HG02642 (cell line): ENCODE measurements at regions not wholly inside any gene's neighbourhood (a gene's known extent, or its start where the extent isn't known, plus 50 kb on each side); places are given as distances from the start of the nearest gene placed in this dataset.

Experiments used
- ATAC-seq: cut with Tn5 transposase; IDR thresholded peaks from one replicate; pipeline ENCODE4 v1.9.1; 2021; ENCODE audit warnings: mild to moderate bottlenecking; ENCODE audit not compliant: unreplicated experiment, poor library complexity

DNA sequence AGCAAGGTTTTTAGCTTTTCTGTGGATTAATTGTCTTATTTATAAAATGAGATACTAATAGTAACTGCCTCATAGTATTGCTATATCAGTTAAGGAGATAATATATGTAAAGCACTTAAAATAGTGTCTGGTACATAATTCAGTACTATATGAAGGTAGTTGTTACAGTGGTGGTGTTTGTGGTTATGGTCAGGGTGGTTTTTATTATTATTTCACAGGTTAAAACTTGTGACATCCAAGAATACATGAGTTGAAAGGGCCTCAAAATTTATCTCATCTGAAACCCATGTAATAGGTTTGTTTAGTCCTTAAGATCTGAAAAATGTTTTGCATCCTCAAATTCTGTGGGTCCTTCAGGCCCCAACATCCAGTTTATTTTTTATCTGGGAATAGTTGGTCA is 369.5 kb upstream of the LRATD1 start:
- ATAC-seq: no peak

DNA sequence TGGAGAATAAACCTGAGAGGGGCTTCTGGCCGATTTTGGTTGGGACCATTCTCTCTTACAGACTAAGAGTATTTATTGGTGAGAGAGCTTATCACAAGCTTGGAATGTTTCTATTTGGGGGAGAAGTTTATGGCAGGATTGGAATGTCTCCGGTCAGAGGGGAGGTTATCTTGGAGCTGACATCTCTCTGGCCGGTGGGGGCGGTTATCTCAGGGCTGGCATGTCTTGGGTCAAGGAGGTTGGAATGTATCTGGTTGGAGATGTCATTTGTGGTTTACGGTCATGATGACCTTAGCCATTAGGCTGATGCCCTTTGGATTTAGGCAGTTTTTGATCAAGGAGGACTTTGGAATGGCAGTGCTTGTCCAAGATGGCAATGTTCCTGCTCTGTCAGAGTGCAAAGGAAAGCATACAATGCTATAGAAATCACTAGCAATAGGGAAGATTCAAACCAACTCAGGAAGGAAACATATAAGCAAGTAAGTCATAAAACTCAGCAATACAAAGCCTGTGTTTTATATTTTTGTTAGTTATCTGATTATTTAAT is 362.4 kb upstream of the LRATD1 start:
- no peak for ATAC-seq

- ATAC-seq: no peak
Observed at GRCh38 chr2:14272396-14273075, 360.0 kb upstream of the LRATD1 start.

- no peak for ATAC-seq
Observed at GRCh38 chr2:14273650-14274049, 358.9 kb upstream of the LRATD1 start.

GRCh38 chr2:14284244-14284643 is 348.3 kb upstream of the LRATD1 start:
- no peak for ATAC-seq

DNA sequence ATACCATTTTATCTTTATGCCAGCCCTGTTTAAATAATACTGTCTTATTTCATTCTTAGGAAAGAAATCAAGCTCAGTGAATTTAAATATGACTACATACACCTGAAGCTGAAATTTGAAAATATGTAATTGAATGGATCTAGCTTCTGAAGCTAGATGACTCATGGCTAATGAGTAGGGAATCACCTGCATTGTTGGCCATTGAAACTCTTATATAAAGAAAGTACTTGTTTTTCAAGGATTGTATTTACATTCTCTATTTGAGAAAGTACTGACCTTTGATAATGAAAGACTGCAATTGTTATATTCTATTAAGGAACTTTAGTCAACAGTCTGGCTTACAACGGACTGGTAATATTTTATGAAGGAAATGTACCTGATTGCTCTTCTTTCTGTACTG is 346.7 kb upstream of the LRATD1 start:
- ATAC-seq: no peak

DNA sequence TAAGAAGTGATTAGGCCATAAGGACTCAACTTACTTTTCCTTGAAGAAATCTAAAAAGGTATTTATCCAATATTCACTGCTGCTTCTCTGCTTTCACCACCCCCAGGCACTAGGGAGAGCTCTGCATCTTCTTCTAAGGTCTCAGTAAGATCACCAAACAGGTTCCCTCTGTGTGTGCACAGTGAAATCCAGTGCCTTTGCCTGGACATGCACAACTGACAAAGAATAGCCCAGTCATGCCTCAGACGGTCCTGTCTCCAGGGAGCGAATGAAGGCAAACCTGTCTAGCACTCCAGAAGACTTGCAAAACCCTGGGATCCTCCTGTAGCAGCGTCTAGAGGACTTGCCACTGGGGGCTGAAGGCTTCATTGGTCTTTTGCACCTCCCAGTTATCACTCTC is 344.5 kb upstream of the LRATD1 start:
- ATAC-seq: no peak

DNA sequence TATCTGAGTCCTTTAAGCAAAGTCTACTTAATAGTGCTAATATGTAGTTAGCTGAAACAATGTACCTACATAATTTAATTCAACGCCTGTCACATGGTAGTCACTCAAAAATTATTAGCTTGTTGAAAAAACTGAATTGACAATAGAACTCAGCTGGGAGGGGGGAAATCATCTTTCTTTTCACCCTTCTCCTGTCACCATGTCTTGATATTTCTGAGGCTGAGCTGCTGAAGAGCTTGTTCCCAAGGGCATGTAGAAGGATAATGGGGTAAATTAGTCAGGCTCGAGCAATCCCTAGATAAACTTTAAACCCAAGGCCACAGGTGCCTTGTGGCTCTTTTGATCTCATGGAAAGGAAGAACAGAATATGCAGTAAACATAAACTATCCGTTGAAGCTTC is 339.6 kb upstream of the LRATD1 start:
- no peak for ATAC-seq

DNA sequence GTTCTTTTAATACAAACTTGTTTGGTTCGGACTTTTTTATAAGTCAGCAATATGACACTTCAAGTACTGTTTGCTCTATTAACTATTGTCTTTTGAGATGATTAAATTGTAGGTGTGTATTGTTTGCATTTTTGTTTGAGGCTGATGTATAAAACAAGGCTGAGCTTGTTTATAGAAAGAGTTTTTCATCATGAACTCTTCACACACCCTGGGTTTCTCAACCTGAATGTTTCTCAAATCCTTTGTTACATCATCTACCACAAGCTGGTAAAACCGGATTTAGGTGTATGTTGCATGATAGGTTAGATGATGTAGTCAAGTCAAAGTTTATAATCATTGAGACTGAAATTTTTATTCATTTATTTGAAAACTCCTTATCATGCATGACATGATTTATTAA is 335.2 kb upstream of the LRATD1 start:
- no peak for ATAC-seq

DNA sequence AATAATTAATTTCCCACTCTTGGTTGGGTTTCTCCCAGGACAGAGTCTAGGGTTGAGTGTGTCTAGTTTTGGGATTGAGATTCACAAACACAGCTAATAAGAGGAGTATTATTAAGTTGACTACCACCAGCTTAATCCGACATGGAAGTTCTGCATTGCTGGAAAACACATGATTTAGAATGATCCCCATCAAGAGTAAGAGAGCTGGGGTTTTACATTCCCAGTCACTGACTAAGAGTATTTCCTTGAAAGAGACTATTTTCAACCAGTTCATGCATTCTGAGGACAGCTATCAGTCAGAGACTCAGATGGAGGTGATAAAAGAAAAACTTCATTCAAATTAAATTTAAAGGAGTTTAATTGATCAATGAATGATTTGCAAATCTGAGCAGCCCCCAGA is 334.6 kb upstream of the LRATD1 start:
- no peak for ATAC-seq

GRCh38 chr2:14301331-14301730 is 331.2 kb upstream of the LRATD1 start:
- ATAC-seq: no peak

DNA sequence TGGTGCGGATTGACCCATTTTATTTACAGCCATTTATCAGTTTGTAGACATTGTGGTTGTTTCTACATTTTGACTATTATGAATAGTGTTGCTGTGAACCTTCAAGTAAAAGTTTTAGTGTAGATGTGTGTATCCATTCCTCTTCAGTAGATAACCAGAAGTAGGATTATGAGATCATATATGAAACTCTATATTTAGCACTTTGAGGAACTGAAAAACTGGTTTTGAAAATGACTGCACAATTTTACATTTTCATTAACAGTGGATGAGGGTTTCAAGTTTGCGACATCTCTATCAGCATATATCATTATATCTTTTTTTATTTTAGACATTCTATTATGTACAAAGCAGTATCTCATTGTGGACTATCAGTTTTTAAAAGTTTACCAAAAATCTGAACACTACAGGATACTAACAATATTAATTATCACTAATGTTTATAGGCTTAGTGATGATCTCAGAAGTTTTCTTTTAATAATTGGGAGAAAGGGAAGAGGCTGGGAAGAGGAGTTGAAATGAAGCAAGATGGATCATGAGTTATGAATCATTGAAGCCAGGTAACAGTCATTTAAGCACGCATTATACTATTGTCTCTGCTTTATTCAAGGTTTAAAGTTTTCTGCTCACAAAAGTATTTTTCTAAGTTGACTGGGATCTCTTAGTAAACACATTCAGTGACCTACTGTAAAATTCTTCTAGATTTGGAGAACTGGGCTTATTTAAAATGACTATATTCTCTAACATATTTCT is 329.0 kb upstream of the LRATD1 start:
- ATAC-seq: peak; percentile 77

DNA sequence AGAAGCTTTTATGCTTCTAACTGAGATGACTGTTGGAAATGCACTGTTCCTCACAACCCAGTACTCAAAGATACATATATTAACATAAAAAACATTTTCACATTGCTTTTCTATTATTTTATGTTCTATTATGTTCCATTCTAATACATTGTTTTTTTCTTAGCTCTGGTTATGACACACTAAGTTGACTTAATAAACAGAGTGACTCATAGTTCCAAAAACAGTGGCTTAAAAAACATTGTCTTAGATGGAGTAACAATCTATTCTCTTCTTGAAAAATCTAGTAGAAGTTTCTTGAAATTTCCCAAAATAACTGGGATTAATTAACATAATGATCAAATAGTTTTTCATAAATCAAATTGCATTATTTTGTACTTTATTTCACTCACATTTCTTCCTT is 328.2 kb upstream of the LRATD1 start:
- ATAC-seq: no peak

GRCh38 chr2:14306268-14306861 is 326.2 kb upstream of the LRATD1 start:
- ATAC-seq: peak; percentile 71

DNA sequence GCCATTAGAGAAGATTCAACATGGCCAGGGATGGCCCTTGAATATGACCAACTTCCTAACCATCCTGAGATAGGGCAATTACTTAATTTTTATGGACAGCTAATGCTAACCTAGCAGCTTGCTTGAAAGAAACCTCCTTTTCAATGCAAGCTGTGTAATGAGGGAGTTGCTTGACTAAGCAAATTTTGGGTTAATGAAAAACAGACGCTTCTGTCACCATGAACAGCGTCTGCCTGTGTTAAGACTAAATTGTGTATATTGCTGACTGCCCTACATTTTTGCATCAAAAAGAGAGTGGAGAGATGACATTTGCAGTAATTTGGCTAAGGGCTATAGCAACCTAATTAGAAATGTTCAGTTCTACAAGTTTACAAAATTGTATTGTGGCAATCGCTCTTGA is 319.2 kb upstream of the LRATD1 start:
- no peak for ATAC-seq

DNA sequence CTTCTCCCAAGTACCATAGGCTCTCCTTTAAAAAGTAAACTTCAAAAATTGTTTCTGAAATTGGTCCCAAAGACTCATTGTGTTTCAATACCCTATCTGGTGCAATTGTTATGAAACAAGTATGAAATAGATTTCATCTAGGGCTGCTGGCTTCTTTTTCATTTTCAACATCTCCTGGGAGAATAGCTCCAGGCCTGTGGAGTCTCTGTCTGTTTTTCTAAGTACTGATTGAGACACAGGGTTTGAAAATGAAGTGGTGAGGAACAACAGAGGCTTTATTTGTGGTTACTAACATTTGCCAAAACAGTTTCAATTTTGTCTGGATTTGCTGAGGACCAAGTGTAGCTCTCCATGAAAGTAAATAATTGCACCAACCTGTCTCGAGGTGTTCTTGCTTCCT is 315.9 kb upstream of the LRATD1 start:
- ATAC-seq: no peak

DNA sequence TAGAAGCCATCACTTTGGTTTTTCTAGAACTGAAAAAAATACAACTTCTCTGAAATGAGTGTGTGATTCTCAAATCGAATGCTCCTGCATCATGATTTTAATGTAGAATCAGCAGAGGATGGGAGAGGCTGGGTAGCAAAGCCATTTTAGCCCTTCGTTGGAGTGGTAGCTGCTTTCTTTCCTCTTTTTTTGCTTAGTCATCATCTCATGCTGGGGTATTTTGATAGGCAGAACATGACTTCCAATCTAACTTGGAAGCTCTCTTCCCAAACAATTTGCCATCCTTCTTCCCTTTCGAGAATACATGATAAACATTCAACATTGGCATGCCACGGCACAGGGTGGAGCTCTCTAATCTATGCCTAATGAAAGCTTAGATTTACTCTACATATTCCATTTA is 311.2 kb upstream of the LRATD1 start:
- ATAC-seq: no peak

DNA sequence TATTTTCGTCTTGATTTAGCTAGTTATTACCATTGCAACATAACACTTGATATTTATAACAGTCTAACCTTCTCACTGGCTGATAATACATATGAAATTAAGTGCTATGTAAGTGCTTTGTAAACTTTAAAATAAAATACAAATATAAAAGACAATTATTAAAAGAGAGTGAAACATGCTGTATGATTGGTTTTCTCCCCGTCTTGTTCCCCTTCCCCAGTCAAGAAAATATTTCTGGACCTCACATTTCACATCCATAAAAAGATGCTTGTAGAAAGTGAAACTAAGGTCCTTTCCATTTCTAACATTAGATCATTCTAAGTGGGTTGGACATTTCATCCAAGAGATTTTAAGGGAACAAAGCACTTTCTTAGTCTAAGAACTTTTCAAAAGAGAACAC is 310.2 kb upstream of the LRATD1 start:
- ATAC-seq: no peak

GRCh38 chr2:14324308-14324707 is 308.2 kb upstream of the LRATD1 start:
- no peak for ATAC-seq

GRCh38 chr2:14330884-14331283 is 301.6 kb upstream of the LRATD1 start:
- no peak for ATAC-seq

DNA sequence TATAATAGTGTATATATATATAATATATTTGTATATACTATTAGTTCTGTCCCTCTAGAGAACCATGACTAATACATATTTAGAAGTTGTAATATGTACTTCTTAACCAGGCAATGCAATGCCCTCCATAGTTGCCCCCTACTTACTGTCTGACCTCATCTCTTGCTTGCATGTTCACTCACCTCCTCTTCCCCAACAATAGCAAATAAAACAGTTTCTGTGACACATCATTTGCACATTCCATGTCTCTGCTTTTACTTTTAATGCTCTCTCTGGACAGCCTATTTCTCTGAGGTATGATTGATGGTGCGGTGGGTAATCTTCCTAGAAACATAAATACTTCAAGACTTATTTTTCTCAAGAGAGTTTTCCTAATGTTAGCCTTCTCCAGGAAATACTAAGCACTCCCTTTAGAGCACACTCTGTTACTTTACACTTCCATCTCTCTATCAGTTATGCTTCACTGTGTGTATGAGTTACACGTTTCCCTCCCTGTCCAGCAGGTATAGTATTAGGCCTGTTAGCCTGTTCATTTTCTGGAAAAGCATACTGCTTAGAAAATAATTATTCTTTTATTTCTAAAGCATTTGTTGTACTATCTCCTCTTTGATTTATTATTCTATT is 295.6 kb upstream of the LRATD1 start:
- no peak for ATAC-seq
